GM19372 (cell line): ENCODE measurements at regions not wholly inside any gene's neighbourhood (a gene's known extent, or its start where the extent isn't known, plus 50 kb on each side); places are given as distances from the start of the nearest gene placed in this dataset.
"Not testable (repeated sequence)": the region's sequence is repeated elsewhere in the genome, so short reads cannot be mapped to it uniquely, and the experiment has no call there.

Source experiments
- ATAC-seq: cut with Tn5 transposase; IDR thresholded peaks from one replicate; pipeline ENCODE4 v1.9.1; 2021; ENCODE audit warnings: mild to moderate bottlenecking, low read depth, moderate library complexity; ENCODE audit not compliant: unreplicated experiment

DNA sequence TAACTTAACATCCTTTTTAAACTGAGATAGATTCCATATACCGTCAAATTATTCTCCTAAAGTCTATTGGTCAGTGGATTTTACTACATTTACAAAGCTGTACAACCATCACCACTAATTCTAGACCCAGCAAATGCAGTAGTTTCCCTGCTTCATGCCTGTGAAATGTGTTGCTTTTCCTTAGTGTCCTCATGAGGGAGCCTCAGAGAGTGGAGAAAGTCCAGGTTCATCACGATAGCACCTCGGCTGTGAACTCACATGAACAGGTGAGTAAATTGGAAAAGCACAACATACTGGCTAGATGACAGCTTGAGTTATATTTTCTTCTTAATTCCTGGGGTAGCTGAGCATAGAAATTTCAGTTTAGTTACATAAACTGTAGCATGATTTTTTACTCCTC lies 653.7 kb downstream of the MTRR start:
- ATAC-seq, result no peak

GRCh38 chr5:8523501-8523900 lies 654.6 kb downstream of the MTRR start:
- no peak for ATAC-seq

GRCh38 chr5:8525819-8526218 lies 656.9 kb downstream of the MTRR start:
- ATAC-seq, result no peak

DNA sequence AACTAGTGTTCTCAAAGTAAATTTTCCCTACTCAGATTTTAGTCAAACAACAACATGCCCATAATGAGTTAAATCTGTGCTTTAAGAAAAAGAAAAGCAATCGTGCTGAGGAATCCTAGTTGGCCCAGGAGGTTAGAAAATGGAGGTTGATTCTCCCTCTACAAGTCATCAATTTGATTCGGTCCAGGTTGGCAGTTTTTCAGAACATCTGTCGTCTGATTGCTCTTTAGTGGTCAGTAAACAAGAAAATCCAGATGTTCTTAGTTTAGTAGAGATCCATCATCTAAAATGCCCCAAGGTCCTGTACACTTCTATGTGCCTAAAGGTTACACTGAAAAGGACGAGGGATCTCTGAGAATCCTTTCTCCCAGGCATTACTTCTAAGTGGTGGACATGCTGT lies 659.2 kb downstream of the MTRR start:
- no peak for ATAC-seq

DNA sequence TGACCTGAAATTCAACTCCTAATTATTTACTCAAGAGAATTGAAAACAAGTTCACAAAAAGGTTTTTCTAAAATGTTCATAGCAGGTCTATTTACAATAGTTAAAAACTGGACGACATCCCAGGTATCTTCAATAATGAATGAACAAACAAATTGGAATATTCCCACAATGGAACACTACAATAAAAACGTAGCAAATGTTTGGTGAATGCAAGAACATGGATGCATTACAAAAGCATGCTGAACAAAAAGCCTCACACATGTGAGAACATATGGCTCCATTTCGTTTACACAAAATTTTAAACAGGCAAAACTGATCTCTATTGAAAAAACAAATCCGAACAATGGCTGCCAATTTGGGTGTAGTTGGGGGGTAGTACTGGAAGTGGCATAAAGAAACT lies 669.9 kb downstream of the MTRR start:
- ATAC-seq, result no peak

DNA sequence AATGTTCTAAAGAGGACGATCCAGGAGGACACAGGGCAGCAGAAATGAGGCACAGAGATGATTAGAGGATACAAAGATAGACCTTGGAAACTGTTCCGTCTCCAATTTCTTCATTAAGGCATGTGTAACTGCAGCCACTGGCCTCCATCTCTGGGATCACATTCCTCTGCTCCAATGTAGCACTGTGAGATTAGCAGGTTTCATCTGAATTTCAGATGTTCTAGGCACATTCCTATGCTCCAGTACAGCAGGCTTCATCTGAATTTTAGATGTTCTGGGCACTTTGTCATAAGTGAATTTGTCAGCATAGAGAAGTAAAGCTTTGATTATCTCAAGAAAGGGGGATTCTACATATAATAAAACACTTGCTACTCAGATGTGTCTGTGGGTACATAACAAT lies 671.4 kb downstream of the MTRR start:
- ATAC-seq, result no peak

DNA sequence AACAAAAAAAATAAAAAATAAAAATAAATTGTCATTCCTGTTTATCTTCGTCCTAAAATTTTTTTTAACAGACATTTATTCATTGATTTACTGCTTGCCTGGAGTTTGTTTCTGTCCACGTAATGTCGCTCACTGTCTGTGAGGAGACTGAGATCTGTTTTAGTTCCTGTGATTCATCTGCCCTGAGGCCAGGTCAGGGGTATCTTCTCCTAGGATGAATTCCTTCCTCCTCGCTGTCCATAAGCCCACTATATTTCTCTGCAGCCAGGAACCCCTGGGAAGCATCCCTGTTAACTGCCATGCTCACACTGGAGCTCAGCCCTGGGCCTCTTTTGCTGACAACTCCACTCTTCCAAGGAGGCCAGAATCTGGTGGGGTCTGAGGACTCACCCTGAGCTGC lies 682.0 kb downstream of the MTRR start:
- no peak for ATAC-seq

DNA sequence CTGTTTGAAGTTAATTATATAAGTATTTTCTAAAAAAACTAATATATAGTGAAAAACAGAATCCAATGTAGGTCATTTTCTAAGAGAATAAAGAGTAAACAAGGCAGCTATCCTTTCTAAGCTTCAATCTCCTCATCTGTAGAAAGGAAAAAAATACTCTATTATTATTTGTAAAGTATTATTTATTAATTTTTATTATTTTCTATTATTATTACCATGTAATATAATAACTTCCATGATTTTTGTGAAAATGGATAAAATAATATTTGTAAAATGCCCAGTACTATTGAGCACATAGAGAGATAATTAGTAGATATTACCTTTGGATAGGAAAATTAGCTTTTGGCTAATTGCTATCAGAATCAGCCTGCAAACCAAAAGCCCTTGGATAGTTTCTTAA lies 684.4 kb downstream of the MTRR start:
- no peak for ATAC-seq

- no peak for ATAC-seq
Measured at GRCh38 chr5:8557728-8558127, 688.8 kb downstream of the MTRR start.

GRCh38 chr5:8560776-8561175 lies 691.8 kb downstream of the MTRR start:
- no peak for ATAC-seq

DNA sequence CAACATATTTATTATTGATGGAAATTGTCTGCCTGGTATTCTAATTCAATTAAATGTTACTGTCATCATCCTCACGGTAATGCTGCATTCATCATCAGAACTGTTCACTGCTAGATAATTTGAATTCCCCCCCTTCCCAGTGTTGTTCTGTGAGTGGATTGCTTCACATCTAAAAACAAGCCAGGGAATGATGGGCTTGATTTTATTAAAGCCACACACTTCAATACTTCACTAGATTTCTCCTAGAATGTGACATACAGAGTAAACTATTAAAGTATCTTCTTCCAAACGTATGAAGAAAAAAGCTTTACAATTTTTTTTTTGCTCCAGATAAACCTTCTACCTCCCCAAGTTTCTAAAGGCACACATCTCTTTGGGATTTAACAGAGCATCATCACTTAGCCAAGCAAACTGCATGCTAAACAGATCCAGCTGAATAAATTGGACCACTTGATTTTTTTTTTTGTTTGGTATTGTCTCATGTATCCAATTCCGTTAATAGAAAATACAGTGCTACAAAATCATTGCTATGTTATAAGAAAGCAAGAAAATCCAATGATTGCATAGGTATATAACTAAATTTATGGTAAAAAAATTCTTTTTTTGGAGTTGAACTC lies 692.4 kb downstream of the MTRR start:
- ATAC-seq, result no peak

- no peak for ATAC-seq
Measured at GRCh38 chr5:8561854-8562253, 692.9 kb downstream of the MTRR start.

DNA sequence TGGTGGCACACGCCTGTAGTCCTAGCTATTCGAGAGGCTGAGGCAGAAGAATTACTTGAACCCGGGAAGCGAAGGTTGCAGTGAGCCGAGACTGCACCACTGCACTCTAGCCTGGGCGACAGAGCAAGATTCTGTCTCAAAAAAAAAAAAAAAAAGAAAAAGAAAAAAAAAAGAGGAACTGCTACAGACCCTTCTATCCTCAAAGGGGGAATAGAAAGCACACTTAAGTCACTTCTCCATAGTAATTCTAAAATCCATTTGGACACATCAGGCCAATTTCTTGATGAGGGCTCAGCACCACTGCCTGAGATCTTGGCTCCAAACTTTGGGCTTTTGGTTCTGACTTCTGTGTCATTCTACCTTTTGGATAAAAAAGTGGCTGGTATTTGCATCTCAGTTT lies 694.6 kb downstream of the MTRR start:
- not testable (repeated sequence) for ATAC-seq

GRCh38 chr5:8568858-8569257 lies 699.9 kb downstream of the MTRR start:
- no peak for ATAC-seq

GRCh38 chr5:8570528-8570927 lies 701.6 kb downstream of the MTRR start:
- no peak for ATAC-seq

GRCh38 chr5:8576178-8576577 lies 707.2 kb downstream of the MTRR start:
- ATAC-seq, result no peak

DNA sequence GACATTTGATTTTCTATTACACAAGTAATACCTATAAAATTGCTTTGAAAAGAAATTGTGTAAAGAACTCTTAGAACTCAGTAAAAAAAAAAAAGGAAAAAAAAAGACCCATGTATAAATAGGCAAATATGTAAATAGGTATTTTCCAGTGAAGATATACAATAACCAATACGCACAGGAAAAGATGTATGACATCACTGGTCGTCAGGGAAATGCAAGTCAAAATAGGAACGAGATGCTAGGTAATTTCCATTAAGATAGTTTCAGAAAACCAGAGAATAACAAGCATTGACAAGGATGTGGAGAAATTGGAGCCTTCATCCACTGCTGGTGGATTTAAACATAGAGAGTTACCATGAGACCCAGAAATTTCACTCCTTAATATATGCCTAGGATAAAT lies 708.8 kb downstream of the MTRR start:
- peak; percentile 72 for ATAC-seq

- ATAC-seq, result no peak
Measured at GRCh38 chr5:8580298-8580697, 711.4 kb downstream of the MTRR start.

DNA sequence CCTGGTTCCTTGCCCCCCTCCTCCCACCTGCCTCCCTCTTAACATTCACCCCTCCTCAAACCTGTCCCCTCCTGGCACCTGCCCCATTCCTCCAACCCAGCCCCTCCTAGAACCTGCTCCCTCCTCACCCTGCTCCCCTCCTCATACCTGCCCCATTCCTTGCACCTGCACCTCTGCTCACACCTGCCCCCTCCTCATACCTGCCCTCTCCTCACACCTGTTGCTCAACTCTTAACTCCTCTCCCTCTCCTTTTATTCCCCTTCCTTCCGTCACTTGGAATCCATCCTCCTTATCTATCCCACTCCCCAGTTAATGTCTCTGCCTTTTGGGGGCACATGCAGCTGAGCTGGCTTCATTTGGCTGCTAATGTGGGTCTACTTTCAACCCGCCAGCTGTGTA lies 712.1 kb downstream of the MTRR start:
- no peak for ATAC-seq

- ATAC-seq, result no peak
Measured at GRCh38 chr5:8585230-8586018, 716.5 kb downstream of the MTRR start.

DNA sequence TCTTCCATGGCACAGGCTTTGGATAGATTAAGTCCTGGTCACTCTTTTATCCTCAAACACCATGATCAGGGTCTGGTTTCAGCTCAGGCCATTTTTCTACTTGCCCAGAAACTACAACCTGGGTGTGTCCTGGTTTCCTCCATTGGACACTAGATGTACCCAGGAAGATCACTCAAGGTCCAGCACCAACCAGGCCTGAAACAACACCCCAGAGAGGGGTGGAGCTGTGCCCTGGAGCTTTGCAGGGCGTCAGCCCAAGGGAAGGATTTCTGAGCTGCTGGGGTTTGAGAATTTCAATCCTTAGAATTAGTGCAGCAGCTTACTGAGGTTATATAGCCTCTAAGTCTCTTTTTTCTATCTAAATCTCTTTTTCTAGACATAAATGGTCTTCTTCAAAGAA lies 722.0 kb downstream of the MTRR start:
- ATAC-seq, result no peak

GRCh38 chr5:8598356-8598755 lies 729.4 kb downstream of the MTRR start:
- no peak for ATAC-seq
